GM18951 (cell line): ENCODE measurements at regions not wholly inside any gene's neighbourhood (a gene's known extent, or its start where the extent isn't known, plus 50 kb on each side); places are given as distances from the start of the nearest gene placed in this dataset.
"Not testable (repeated sequence)": the region's sequence is repeated elsewhere in the genome, so short reads cannot be mapped to it uniquely, and the experiment has no call there.

Source experiments
- POLR2A ChIP-seq: IDR thresholded peaks from 4 replicates; pipeline ENCODE4 v1.6.1; 2011; ENCODE audit warnings: mild to moderate bottlenecking; ENCODE audit not compliant: insufficient read length, insufficient read depth; ENCODE audit errors: extremely low read depth
- in situ Hi-C: fragments of 300-500 bp; cut with MboI; formaldehyde crosslinking; loops from one replicate; pipeline ENCODE4 v1.12.0; 2022; ENCODE audit warnings: low sequenced_read_pairs, mixed read lengths, inconsistent platforms; ENCODE audit not compliant: unreplicated experiment

DNA sequence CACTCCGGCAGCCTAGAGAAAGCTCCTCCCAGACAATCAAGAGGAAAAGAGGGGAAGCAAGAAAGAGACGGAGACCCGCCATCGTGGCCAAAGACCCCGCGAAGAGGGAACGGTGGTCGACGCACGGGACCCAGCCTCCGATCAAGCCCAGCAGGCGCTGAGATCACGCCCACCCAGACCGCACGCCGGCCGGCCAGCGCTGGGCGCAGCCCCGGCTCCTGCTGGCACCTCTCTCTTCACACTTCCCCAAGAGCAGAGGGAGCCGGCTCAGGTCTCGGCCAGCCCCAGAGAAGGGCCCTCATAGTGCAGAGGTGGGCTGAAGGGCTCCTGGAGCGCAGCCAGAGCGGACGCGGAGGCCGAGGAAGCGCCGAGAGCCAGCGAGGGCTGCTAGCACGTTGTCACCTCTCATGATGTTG, 918.4 kb upstream of the ADAMTS5 start:
- in situ Hi-C loops: no loop called here
- TF ChIP-seq POLR2A: no peak

DNA sequence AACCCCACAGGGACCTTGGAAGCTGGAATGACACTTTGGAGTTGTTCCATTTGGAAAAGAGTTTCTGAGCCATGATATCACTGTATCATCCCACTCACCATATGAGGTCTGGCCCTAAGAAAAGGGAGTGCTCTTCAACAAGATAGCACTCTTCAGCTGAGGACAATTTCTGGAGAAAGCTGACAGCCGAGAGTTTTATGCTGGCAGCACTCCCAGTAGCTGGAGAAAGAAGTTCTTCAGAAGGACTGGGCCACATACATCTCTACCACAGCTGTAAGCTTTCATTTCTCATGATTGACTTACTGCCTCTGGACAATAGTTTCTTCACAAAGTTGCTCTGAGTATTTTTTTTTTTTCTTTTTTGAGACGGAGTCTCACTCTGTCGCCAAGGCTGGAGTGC, 914.4 kb upstream of the ADAMTS5 start:
- in situ Hi-C loops: not testable (repeated sequence)

DNA sequence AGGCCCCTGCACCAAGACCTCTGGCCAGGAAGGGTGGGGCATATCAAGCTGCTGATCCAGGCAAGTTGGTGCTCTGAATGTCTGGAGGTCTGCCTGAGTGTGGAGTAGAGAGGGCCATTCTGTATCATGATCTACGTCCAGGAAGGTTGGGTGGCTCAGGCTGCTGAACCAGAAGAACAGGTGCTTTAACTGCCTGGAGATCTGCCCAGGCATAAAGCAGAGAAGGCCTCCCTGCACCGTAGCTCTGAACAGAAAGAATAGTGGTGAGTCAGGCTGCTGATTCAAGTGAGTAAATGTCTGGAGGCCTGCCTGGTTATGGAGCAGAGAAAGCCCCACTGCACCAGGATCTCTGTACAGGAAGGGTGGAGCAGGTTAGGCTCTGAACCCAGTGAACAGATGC, 905.5 kb upstream of the ADAMTS5 start:
- in situ Hi-C loops: not testable (repeated sequence)

DNA sequence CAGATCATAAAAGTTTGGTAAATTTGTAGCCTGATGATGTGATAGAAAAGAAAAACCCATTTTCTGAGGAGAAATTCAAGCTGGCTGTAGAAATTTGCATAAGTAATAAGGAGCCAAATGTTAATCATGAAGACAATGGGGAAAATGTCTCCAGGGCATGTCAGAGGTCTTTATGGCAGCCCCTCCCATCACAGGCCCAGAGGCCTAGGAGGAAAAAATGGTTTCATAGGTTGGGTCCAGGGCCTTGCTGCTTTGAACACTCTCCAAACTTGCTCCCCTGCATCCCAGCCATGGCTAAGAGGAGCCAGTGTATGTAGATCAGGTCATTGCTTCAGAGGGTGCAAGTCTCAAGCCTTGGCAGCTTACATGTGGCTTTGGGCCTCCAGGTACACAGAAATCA, 903.9 kb upstream of the ADAMTS5 start:
- in situ Hi-C loops: not testable (repeated sequence)

DNA sequence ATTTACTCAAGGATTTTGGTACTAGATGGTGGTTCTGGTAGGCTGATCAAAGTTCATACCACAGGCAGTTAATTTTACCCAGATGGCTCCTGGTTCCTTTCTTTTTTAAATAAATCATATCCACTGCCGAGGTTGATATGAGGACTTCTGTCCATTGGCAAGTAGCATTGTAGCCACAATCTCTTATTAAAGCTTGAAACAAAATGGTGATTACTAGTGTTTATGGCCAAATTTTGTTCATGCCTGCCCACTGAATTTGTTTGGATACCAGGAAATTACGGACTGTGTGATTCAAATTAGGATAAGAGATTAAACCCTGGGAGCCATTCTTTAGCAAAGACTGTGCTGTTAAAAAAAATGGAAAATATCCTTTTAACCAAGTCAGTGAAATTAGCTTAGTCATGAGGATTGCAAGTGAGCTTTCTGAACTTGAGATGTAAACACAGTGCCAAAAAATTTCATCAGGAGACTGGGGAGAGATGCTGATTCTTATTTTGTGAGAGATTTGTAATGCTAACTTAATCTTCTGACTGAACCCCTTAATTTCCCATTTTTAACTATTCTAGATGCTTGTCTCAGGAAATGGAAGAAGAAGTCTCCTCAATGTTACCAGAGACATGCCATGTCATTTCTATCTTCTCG, 893.5 kb upstream of the ADAMTS5 start:
- in situ Hi-C loops: not testable (repeated sequence)

DNA sequence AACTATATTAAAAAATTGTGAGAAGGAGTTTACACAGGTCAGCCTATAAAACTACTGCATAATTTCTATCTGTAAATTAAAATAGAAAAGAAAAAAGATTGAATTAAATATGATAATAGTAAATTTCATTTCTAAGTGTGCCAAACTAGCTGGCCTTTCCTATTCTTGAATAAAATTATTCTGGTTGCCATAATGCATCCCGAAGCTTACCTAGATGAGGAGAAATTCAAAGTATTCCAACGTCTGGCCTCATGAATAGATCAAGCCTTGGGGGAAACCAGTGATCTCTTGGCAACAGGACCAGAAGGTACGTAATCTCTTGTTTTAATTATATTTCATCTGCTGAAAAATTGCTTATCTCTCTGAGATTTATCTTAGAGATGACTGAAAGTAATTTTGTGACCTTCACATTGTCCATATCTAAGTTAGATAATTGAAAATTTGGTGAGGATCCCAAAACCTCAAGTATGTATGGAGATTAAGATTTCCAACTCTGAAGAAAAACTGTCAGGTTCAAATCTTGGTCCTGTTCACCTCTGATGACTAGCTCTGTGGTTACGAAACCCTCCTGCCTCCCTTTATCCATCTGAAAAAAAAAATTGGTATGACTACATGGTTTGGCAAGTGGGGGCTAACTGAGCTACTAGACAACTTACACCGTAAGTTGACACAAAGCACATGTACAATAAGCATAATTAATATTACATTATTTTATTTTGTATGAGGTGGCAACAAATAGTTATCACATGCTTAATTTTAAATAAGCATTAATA, 891.4 kb upstream of the ADAMTS5 start:
- in situ Hi-C loops: not testable (repeated sequence)

DNA sequence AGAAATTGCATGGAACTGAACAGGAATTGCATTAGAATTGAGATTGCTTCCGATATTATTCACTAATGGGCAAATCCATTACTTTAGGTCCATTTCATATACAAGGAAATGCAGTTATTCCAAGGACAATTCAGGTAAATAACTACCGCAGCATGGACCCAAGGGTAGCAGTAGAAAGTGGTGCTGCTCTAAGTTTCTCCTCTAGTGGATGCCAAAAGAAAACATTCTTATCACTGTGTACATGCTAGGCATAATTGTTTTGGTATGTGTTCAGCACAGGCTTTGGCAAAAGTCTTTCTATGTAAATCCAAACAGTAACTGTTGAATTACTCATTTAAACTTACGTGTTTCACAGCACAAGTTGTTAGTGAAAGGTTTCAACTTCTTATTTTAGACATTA, 890.1 kb upstream of the ADAMTS5 start:
- in situ Hi-C loops: not testable (repeated sequence)

DNA sequence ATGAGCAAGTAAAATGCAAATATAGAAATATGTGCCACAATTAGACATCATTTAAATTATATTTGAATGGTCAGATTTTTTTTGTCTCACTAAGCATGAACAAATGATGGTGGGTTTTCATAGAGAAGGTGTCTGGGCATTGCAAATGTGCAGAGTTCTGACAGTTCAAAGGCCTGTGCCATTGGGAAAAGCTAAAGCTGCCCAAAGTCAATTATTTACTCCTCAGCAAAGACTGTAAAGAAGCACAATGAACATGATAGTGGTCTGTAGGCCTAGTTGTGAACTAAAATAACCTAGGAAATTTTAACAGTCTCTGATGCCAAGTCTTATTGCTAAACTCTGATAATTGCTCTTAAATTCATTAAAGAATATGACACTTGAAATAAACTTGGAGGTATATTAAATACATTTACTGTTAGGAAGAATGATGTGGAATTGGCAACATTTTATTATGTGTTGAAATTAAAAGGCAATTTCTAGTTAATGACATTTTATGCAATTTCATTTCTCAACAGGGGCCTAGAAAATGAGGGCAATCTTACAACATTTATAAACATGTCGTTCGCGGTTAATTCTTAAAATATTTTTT, 874.3 kb upstream of the ADAMTS5 start:
- in situ Hi-C loops: no loop called here
- TF ChIP-seq POLR2A: no peak

DNA sequence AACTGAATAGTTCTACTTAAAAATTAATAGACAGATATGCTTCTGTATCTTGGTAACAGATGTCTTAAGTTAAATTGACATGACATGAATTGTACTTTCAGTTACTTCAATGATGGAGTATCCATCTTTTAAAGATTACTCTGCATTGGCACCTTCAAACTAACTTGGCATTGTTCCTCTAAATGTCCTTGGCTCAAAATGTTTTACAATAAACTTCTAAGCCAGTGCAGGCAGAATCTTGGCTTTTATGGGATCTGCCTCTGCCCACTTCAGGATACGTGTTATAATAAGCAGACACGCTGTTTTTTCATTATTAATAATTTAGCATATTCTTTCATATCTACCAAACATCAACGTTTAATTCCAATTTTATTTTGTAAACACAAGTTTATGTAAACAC, 873.4 kb upstream of the ADAMTS5 start:
- TF ChIP-seq POLR2A: no peak
- in situ Hi-C loops: no loop called here

DNA sequence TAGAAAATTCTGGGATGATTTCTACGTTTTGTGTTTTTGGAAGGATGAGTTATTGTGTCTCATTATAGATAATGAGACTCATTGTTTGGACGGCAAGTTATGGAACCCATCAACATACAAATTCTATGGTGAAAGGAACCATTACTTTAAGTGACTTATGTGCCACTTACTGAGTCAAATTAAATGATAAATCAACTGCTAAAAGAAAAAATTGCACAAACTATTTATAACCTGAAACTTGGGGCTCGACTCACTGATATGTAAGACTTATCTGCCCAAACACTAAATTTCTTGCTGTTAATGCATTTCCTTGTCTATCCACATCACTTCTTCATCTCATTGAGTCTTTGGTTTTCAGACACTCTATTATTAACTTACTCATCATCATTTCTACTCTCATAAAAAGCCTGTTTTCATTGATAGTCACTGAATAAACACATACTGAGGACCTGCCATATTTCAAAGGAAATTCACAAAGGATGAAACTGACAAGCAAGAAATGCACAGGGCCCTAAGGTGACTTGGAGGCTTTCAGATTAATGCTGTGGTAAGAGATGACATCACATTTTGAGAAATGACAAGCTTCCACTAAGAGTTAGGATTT, 872.7 kb upstream of the ADAMTS5 start:
- in situ Hi-C loops: no loop called here
- no peak for TF ChIP-seq POLR2A

DNA sequence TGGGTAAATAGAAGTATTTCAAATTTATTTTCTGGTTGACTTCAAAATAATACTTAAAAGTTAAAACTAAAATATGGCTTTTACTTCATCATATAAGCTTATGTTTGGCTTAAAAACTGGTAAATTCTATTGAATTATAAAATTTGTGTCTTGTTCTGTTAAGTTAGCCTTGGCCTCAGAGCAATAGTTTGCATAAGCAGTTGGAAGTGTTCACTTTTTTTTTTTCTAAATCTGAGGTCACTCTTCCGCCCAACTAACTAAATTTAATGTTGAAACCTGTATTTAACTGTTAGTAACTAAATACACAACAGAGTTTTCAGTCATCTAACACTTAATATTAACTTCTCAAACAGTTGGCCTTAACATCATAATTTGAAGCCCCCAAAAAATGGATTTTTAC, 871.7 kb upstream of the ADAMTS5 start:
- in situ Hi-C loops: no loop called here
- TF ChIP-seq POLR2A: no peak

DNA sequence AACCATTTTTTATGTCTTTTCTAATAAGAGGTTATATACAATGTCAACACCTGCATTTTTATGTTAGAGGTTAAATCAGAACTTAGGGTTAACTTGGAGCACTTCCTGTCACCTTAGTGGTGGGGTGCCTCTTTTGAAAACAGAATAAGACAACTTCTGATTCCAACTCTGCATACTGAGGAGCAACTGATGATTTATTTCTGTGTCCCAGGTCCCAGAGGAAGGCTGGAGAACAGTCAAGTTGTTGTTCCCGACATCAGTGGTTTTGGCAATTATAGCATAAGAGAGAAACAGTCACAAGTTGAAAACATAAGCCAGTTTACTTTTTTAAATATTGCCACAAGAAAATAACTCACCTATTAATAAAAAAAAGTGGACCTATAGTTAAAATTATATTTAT, 871.0 kb upstream of the ADAMTS5 start:
- in situ Hi-C loops: no loop called here
- TF ChIP-seq POLR2A: no peak

DNA sequence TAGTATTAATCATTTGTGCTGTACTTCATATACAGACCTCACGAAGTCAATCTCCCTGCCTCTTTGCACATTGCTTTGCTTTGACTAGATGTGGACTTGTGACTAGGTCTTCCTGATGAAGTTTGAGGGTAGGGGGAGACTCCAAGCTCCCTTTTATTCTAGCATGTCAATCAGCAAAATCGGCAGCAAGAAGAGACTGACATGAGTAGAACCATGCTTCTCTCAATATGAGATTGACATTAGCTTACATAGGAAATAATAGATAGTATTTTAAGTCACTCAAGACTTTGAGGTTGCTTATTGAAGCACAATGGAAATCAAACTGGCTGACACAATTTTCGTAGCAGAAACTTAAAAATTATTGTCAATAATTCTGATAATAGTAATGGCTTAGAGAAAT, 866.4 kb upstream of the ADAMTS5 start:
- TF ChIP-seq POLR2A: no peak
- in situ Hi-C loops: no loop called here

DNA sequence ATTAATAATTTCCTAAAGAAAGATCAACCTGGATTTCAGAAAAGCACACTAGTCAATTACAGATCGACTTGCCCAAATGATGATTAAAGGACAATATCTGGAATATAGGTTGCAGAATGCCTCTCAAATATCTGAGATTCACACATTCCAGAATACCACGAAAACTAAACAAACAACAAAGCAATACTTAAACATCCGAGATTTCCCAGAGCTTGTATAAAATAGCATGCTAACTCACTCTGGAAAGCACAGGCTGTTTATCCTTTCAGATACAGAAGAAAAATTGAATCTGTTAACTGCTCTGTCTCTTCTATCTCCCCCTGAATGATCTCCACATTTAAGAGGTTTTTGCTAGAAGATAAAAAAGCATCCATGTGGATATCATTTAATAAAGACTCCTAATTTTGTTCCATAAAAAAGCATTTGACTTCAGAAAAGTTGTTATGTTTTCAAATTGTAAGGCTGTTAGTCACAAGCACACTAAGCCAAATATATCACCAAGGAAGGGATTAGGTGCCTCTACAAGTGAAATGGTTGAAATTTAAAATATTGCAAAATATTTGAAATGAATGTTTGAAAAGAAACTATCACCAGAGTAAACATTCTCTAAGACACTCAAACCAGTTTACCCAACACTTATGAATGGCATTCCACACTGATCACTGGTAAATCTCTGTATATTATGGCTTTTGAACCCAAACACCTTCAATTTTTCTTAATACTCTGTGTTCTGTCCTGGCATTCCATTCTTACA, 865.1 kb upstream of the ADAMTS5 start:
- TF ChIP-seq POLR2A: no peak
- in situ Hi-C loops: no loop called here
